ENCODE measurements at regions not wholly inside any gene's neighbourhood (a gene's known extent, or its start where the extent isn't known, plus 50 kb on each side); places are given as distances from the start of the nearest gene placed in this dataset.
A peak's percentile ranks its signal among the peaks of the same experiment; 100 is the strongest.
"Not testable (repeated sequence)": the region's sequence is repeated elsewhere in the genome, so short reads cannot be mapped to it uniquely, and the experiment has no call there.

DNA sequence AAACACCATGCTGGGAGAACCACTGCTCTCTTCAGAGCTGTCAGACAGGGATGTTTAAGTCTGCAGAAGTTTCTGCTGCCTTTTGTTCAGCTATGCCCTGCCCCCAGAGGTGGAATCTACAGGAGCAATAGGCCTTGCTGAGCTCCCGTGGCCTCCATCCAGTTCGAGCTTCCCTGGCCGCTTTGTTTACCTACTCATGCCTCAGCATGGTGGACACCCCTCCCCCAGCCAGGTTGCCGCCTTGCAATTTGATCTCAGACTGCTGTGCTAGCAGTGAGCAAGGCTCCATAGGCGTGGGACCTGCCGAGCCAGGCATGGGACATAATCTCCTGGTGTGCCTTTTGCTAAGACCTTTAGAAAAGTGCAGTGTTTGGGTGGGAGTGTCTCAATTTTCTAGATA lies 307.3 kb upstream of the KAZN start:
- H4K8ac ChIP-seq (ENCODE audit: low read depth, low read length); H3K36me3 ChIP-seq (ENCODE audit: control insufficient read depth, insufficient read depth, low read length); H3K27ac ChIP-seq (ENCODE audit: low read depth, low read length); H2BK15ac ChIP-seq (replicated peaks; ENCODE audit: low read depth); H2BK5ac ChIP-seq (ENCODE audit: low read length); H3K9ac ChIP-seq (ENCODE audit: low read length); H2BK120ac ChIP-seq (ENCODE audit: low read depth, low read length); H3K23ac ChIP-seq (ENCODE audit: low read length); H3K27me3 ChIP-seq (ENCODE audit: insufficient read depth, low read length, poor library complexity); H3K4me2 ChIP-seq (ENCODE audit: low read length); H3K79me2 ChIP-seq (ENCODE audit: control insufficient read depth, insufficient read depth, low read length); H3K18ac ChIP-seq (ENCODE audit: low read length); H2AK5ac ChIP-seq (ENCODE audit: low read length); H3K79me1 ChIP-seq (ENCODE audit: low read length); H3K4me3 ChIP-seq (ENCODE audit: low read length); H3K4ac ChIP-seq (ENCODE audit: low read depth, low read length); H3K4me1 ChIP-seq (ENCODE audit: control insufficient read depth, low read depth, low read length); H4K5ac ChIP-seq (ENCODE audit: low read length); H3K56ac ChIP-seq (ENCODE audit: low read length): not testable (repeated sequence)
- WGBS (ENCODE audit: extremely low coverage, insufficient coverage, low lambda C conversion rate), result no CpG with 5 or more reads among the region's 6 CpGs
- peak; percentile 52 for DNase-seq

DNA sequence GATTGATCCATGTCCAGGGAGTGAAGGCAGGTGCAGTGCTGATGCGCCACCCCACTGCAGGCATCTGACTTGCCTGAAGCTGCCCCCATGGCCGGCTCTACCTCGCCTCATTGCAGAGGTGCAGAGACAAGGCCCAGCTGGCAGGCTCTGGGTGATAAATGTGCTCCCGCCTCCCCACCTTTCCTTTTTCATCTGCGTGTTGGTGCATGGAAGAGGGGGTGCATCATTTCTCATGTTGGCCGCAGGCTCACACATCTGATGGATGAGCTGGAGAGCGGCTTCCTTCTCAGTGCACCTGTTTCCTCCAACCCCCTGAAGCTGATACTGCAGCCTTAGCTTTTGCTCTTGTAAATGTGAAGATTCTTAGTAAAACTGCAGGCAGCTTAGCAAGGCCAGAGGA lies 306.0 kb upstream of the KAZN start:
- H3K36me3 ChIP-seq (ENCODE audit: control insufficient read depth, insufficient read depth, low read length), result no peaks in the 10 kb centered on the region
- no peaks in the 10 kb centered on the region for H3K27me3 ChIP-seq (ENCODE audit: insufficient read depth, low read length, poor library complexity)
- H3K4me3 ChIP-seq (ENCODE audit: low read length), result no peak overlapping the region
- WGBS (ENCODE audit: extremely low coverage, insufficient coverage, low lambda C conversion rate), result no CpG with 5 or more reads among the region's 7 CpGs
- no peak overlapping the region for H4K8ac ChIP-seq (ENCODE audit: low read depth, low read length)
- no peak overlapping the region for H2BK5ac ChIP-seq (ENCODE audit: low read length)
- no peak overlapping the region for H3K9ac ChIP-seq (ENCODE audit: low read length)
- H3K23ac ChIP-seq (ENCODE audit: low read length), result no peak overlapping the region
- no peak overlapping the region for H3K56ac ChIP-seq (ENCODE audit: low read length)
- H2AK5ac ChIP-seq (ENCODE audit: low read length), result no peak overlapping the region
- H2BK120ac ChIP-seq (ENCODE audit: low read depth, low read length), result no peak overlapping the region
- no peak overlapping the region for H2BK15ac ChIP-seq (replicated peaks; ENCODE audit: low read depth)
- DNase-seq, result no peak
- no peak overlapping the region for H3K4me2 ChIP-seq (ENCODE audit: low read length)
- no peaks in the 10 kb centered on the region for H3K79me2 ChIP-seq (ENCODE audit: control insufficient read depth, insufficient read depth, low read length)
- H3K4me1 ChIP-seq (ENCODE audit: control insufficient read depth, low read depth, low read length), result no peaks in the 10 kb centered on the region
- H4K5ac ChIP-seq (ENCODE audit: low read length), result no peak overlapping the region
- no peak overlapping the region for H3K27ac ChIP-seq (ENCODE audit: low read depth, low read length)
- no peaks in the 10 kb centered on the region for H3K79me1 ChIP-seq (ENCODE audit: low read length)
- H3K18ac ChIP-seq (ENCODE audit: low read length), result no peak overlapping the region
- no peak overlapping the region for H3K4ac ChIP-seq (ENCODE audit: low read depth, low read length)

DNA sequence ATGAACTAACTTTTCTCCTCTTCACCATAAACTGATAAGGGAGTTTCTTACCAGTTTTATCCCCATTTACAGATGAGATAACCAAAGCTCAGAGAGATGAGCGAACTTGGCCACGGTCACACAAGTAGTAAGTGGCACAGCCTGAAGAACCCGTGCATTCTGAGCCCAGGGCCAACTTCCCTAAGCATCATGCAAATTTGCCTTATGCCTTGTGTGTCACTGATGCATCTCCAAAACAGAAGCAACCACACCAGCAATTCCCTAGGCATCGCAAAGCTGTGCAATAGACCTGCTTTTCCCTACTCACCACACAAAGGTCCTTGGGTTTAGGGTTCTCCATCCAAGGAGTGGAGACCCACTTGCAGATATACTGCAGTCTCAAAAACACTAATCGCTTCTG lies 304.5 kb upstream of the KAZN start:
- H3K4ac ChIP-seq (ENCODE audit: low read depth, low read length), result no peak overlapping the region
- H3K56ac ChIP-seq (ENCODE audit: low read length), result no peak overlapping the region
- H2BK15ac ChIP-seq (replicated peaks; ENCODE audit: low read depth), result no peak overlapping the region
- no peak overlapping the region for H3K27ac ChIP-seq (ENCODE audit: low read depth, low read length)
- no peak overlapping the region for H2BK120ac ChIP-seq (ENCODE audit: low read depth, low read length)
- no peak overlapping the region for H4K8ac ChIP-seq (ENCODE audit: low read depth, low read length)
- no peaks in the 10 kb centered on the region for H3K79me2 ChIP-seq (ENCODE audit: control insufficient read depth, insufficient read depth, low read length)
- no peak overlapping the region for H2BK5ac ChIP-seq (ENCODE audit: low read length)
- H3K23ac ChIP-seq (ENCODE audit: low read length), result no peak overlapping the region
- no peak overlapping the region for H3K9ac ChIP-seq (ENCODE audit: low read length)
- no peaks in the 10 kb centered on the region for H3K4me1 ChIP-seq (ENCODE audit: control insufficient read depth, low read depth, low read length)
- H2AK5ac ChIP-seq (ENCODE audit: low read length), result no peak overlapping the region
- no peak overlapping the region for H3K18ac ChIP-seq (ENCODE audit: low read length)
- no peak overlapping the region for H3K4me3 ChIP-seq (ENCODE audit: low read length)
- no peak overlapping the region for H4K5ac ChIP-seq (ENCODE audit: low read length)
- H3K4me2 ChIP-seq (ENCODE audit: low read length), result no peak overlapping the region
- H3K79me1 ChIP-seq (ENCODE audit: low read length), result no peaks in the 10 kb centered on the region
- no peaks in the 10 kb centered on the region for H3K27me3 ChIP-seq (ENCODE audit: insufficient read depth, low read length, poor library complexity)
- WGBS (ENCODE audit: extremely low coverage, insufficient coverage, low lambda C conversion rate), result no CpG with 5 or more reads among the region's 5 CpGs
- no peaks in the 10 kb centered on the region for H3K36me3 ChIP-seq (ENCODE audit: control insufficient read depth, insufficient read depth, low read length)
- no peak for DNase-seq

DNA sequence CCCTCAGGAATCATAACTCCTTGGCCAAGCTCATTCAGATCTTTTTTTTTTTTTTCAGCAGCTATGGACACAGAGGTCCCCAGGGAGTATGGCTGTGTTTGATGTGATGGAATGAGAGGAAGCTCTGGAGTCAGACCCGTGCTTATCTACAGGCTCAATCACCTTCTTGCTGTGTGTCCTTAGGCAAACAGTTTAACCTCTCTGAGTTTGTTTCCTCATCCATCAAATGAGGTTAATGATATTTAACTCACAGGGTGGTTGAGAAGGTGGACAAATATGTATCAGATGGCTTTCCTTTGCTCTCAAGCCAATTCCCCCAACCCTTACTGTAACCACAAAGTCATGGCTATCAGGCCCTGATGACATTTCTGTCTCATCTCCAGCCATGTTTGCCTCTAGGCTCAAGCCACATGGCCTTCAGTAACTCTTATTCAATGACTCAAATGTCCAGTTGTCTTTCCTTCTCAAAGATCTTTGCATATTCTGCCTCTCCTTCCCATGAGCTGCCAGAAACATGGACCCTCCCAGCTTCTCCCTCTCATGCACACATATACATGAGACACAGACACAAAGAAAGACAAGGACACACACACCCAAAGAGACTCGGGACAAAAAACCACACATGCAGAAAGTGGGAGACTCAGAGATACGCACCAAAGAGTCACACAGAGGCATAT lies 303.5 kb upstream of the KAZN start:
- WGBS (ENCODE audit: extremely low coverage, insufficient coverage, low lambda C conversion rate), result no CpG with 5 or more reads among the region's 3 CpGs
- Histone ChIP-seq H4K5ac (ENCODE audit: low read length) (no peak overlapping the region), H3K27me3 (ENCODE audit: insufficient read depth, low read length, poor library complexity) (no peaks in the 10 kb centered on the region), H3K4me2 (ENCODE audit: low read length) (no peak overlapping the region), H4K8ac (ENCODE audit: low read depth, low read length) (no peak overlapping the region), H2AK5ac (ENCODE audit: low read length) (no peak overlapping the region), H3K79me2 (ENCODE audit: control insufficient read depth, insufficient read depth, low read length) (no peaks in the 10 kb centered on the region), H3K9ac (ENCODE audit: low read length) (no peak overlapping the region), H2BK120ac (ENCODE audit: low read depth, low read length) (no peak overlapping the region), H3K4me3 (ENCODE audit: low read length) (no peak overlapping the region), H3K36me3 (ENCODE audit: control insufficient read depth, insufficient read depth, low read length) (no peaks in the 10 kb centered on the region), H3K27ac (ENCODE audit: low read depth, low read length) (no peak overlapping the region), H2BK5ac (ENCODE audit: low read length) (no peak overlapping the region), H3K4ac (ENCODE audit: low read depth, low read length) (no peak overlapping the region), H3K23ac (ENCODE audit: low read length) (no peak overlapping the region), H2BK15ac (replicated peaks; ENCODE audit: low read depth) (no peak overlapping the region), H3K79me1 (ENCODE audit: low read length) (no peaks in the 10 kb centered on the region), H3K56ac (ENCODE audit: low read length) (no peak overlapping the region), H3K4me1 (ENCODE audit: control insufficient read depth, low read depth, low read length) (no peaks in the 10 kb centered on the region), H3K18ac (ENCODE audit: low read length) (no peak overlapping the region)
- DNase-seq, result no peak

DNA sequence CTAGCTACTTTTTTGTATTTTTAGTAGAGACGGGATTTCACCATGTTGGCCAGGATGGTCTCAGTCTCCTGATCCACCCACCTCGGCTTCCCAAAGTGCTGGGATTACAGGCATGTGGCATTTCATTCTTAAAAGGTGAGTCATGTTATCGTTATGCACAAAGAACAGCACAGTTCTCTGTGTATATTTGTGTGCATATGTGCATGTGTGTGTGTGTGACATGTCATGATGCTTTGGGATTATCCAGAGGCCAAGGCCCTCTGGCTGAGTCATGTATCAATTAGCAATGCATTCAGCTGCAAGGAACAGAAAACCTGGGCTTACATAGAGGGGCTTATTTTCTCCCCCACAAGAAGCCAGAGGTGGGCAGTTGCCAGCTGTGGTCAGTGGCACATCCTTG lies 301.7 kb upstream of the KAZN start:
- Histone ChIP-seq H3K4me3 (ENCODE audit: low read length) (no peak overlapping the region), H3K9ac (ENCODE audit: low read length) (no peak overlapping the region), H2BK120ac (ENCODE audit: low read depth, low read length) (no peak overlapping the region), H3K56ac (ENCODE audit: low read length) (no peak overlapping the region), H3K4me2 (ENCODE audit: low read length) (no peak overlapping the region), H3K4me1 (ENCODE audit: control insufficient read depth, low read depth, low read length) (no peaks in the 10 kb centered on the region), H3K4ac (ENCODE audit: low read depth, low read length) (no peak overlapping the region), H4K8ac (ENCODE audit: low read depth, low read length) (no peak overlapping the region), H2BK5ac (ENCODE audit: low read length) (no peak overlapping the region), H2BK15ac (replicated peaks; ENCODE audit: low read depth) (no peak overlapping the region), H2AK5ac (ENCODE audit: low read length) (no peak overlapping the region), H3K27ac (ENCODE audit: low read depth, low read length) (no peak overlapping the region), H4K5ac (ENCODE audit: low read length) (no peak overlapping the region), H3K18ac (ENCODE audit: low read length) (no peak overlapping the region), H3K36me3 (ENCODE audit: control insufficient read depth, insufficient read depth, low read length) (no peaks in the 10 kb centered on the region), H3K27me3 (ENCODE audit: insufficient read depth, low read length, poor library complexity) (no peaks in the 10 kb centered on the region), H3K79me1 (ENCODE audit: low read length) (no peaks in the 10 kb centered on the region), H3K23ac (ENCODE audit: low read length) (no peak overlapping the region), H3K79me2 (ENCODE audit: control insufficient read depth, insufficient read depth, low read length) (no peaks in the 10 kb centered on the region)
- no CpG with 5 or more reads among the region's 3 CpGs for WGBS (ENCODE audit: extremely low coverage, insufficient coverage, low lambda C conversion rate)
- peak; percentile 32 for DNase-seq

DNA sequence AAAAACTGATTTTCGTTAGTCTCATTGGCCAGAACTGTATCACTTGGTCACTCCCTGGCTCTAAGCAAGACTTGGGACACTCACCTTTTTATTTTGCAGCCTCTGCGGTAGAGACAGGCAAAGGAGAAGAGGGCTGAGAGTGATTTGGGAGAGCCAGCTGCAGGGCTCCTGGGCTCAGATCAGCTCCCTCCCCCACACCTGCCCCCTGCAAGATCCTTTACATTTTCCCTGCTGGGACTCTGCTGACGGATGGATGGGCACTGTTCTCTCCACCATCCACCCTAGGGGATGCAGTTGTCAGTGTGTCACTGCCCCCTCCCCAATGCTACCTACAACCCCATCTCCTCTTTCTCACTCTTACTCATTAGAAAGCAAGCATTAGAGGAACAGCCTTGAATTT lies 301.1 kb upstream of the KAZN start:
- H3K56ac ChIP-seq (ENCODE audit: low read length), result no peak overlapping the region
- H2BK15ac ChIP-seq (replicated peaks; ENCODE audit: low read depth), result no peak overlapping the region
- no peak overlapping the region for H2BK5ac ChIP-seq (ENCODE audit: low read length)
- no peak overlapping the region for H4K5ac ChIP-seq (ENCODE audit: low read length)
- no peak overlapping the region for H2AK5ac ChIP-seq (ENCODE audit: low read length)
- H3K23ac ChIP-seq (ENCODE audit: low read length), result no peak overlapping the region
- no peaks in the 10 kb centered on the region for H3K27me3 ChIP-seq (ENCODE audit: insufficient read depth, low read length, poor library complexity)
- H3K4me3 ChIP-seq (ENCODE audit: low read length), result no peak overlapping the region
- no peaks in the 10 kb centered on the region for H3K79me2 ChIP-seq (ENCODE audit: control insufficient read depth, insufficient read depth, low read length)
- no peaks in the 10 kb centered on the region for H3K4me1 ChIP-seq (ENCODE audit: control insufficient read depth, low read depth, low read length)
- H3K4ac ChIP-seq (ENCODE audit: low read depth, low read length), result no peak overlapping the region
- no peak overlapping the region for H2BK120ac ChIP-seq (ENCODE audit: low read depth, low read length)
- no peak overlapping the region for H3K18ac ChIP-seq (ENCODE audit: low read length)
- H4K8ac ChIP-seq (ENCODE audit: low read depth, low read length), result no peak overlapping the region
- no CpG with 5 or more reads among the region's 3 CpGs for WGBS (ENCODE audit: extremely low coverage, insufficient coverage, low lambda C conversion rate)
- DNase-seq, result no peak
- no peak overlapping the region for H3K4me2 ChIP-seq (ENCODE audit: low read length)
- no peak overlapping the region for H3K27ac ChIP-seq (ENCODE audit: low read depth, low read length)
- H3K79me1 ChIP-seq (ENCODE audit: low read length), result no peaks in the 10 kb centered on the region
- H3K9ac ChIP-seq (ENCODE audit: low read length), result no peak overlapping the region
- H3K36me3 ChIP-seq (ENCODE audit: control insufficient read depth, insufficient read depth, low read length), result no peaks in the 10 kb centered on the region
